Suprapubic skin (tissue), 4 donors: ENCODE measurements at regions not wholly inside any gene's neighbourhood (a gene's known extent, or its start where the extent isn't known, plus 50 kb on each side); places are given as distances from the start of the nearest gene placed in this dataset.
"Not testable (repeated sequence)": the region's sequence is repeated elsewhere in the genome, so short reads cannot be mapped to it uniquely, and the experiment has no call there.

ENCODE experiments used
- DNase-seq, 2 donors: peaks; one replicate each; pipeline ENCODE4 v3.0.0-alpha.2; 2019; ENCODE audit warnings: low spot score in 2 of 2
- H3K27ac ChIP-seq: fragments of 200-600 bp; sonication (generic); one replicate; pipeline ENCODE4 v1.5.1; 2019
- H3K27me3 ChIP-seq: fragments of 200-600 bp; sonication (generic); one replicate; pipeline ENCODE4 v1.5.1; 2019
- H3K36me3 ChIP-seq: fragments of 200-600 bp; sonication (generic); one replicate; pipeline ENCODE4 v1.5.1; 2019
- H3K4me1 ChIP-seq: fragments of 200-600 bp; sonication (generic); one replicate; pipeline ENCODE4 v1.5.1; 2019
- H3K4me3 ChIP-seq: fragments of 200-600 bp; sonication (generic); one replicate; pipeline ENCODE4 v1.5.1; 2019; ENCODE audit warnings: mild to moderate bottlenecking
- H3K9me3 ChIP-seq: fragments of 200-600 bp; sonication (generic); one replicate; pipeline ENCODE4 v1.5.1; 2019
- EP300 ChIP-seq: sonication (generic); formaldehyde crosslinking; IDR thresholded peaks from one replicate; pipeline ENCODE4 v1.6.1; 2017; ENCODE audit warnings: antibody characterized with exemption
- POLR2A ChIP-seq, 2 donors: fragments of 450-650 bp; IDR thresholded peaks; one replicate each; pipeline ENCODE4 v1.6.1; 2017; ENCODE audit warnings: antibody characterized with exemption in 2 of 2, mild to moderate bottlenecking in 2 of 2, moderate library complexity in 2 of 2
- POLR2AphosphoS5 ChIP-seq, 3 donors: sonication (generic); formaldehyde crosslinking; IDR thresholded peaks; one replicate each; pipeline ENCODE4 v1.6.1; 2017; ENCODE audit warnings: antibody characterized with exemption in 3 of 3
- WGBS: methylation state at CpG from one replicate; pipeline ENCODE4 v1.1.5; 2018; 5-methylcytosine and 5-hydroxymethylcytosine counted together
- TF ChIP-seq, protein P1 (sequence below), 2 donors: fragments of 200-600 bp in 1 of 2; fragments of 450-650 bp in 1 of 2; sonication (generic) in 1 of 2; IDR thresholded peaks; one replicate each; pipeline ENCODE4 v1.5.1; 2016 to 2019; ENCODE audit warnings: antibody characterized with exemption in 2 of 2, mild to moderate bottlenecking in 1 of 2, moderate library complexity in 1 of 2

DNA sequence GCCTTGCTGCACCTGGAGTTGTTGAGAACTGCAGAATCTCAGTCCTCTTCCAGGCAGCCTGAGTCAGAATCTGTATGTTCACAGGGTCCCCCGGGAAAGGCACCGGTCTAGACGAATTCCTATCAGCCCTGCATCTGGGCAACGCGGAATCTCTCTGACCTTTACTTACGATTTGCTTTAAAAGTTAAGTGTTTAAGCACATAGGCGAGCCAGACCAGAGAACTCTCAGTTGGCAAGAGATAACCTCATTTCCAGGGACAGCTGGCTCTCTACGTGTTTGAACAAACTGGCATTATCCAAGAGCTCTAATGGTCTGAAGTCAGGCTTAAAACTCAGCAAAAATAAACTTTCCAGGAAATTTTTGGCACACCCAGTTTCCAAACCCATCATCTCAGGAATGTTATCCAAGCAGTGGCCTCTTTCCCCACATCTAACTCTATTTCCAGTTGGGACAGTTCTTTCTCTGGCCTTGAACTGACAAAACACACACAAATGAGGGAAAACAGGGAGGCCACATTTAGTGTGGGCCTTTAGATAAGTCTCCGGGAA, 53.4 kb downstream of the HES1 start:
- DNase-seq, result no peak
- no peak overlapping the region for H3K4me3 ChIP-seq
- H3K36me3 ChIP-seq, result no peaks in the 10 kb centered on the region
- TF ChIP-seq EP300 (no peak), POLR2A (IDR thresholded peaks at IDR 0.05) (no peak), POLR2AphosphoS5 (IDR thresholded peaks at IDR 0.05) (no peak)
- TF ChIP-seq, protein P1, sequence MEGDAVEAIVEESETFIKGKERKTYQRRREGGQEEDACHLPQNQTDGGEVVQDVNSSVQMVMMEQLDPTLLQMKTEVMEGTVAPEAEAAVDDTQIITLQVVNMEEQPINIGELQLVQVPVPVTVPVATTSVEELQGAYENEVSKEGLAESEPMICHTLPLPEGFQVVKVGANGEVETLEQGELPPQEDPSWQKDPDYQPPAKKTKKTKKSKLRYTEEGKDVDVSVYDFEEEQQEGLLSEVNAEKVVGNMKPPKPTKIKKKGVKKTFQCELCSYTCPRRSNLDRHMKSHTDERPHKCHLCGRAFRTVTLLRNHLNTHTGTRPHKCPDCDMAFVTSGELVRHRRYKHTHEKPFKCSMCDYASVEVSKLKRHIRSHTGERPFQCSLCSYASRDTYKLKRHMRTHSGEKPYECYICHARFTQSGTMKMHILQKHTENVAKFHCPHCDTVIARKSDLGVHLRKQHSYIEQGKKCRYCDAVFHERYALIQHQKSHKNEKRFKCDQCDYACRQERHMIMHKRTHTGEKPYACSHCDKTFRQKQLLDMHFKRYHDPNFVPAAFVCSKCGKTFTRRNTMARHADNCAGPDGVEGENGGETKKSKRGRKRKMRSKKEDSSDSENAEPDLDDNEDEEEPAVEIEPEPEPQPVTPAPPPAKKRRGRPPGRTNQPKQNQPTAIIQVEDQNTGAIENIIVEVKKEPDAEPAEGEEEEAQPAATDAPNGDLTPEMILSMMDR (IDR thresholded peaks at IDR 0.05), result no peak
- 49% methylated on average over 9 of the region's 9 CpGs for WGBS
- no peaks in the 10 kb centered on the region for H3K27me3 ChIP-seq
- H3K27ac ChIP-seq, result no peak overlapping the region
- H3K9me3 ChIP-seq, result no peaks in the 10 kb centered on the region
- H3K4me1 ChIP-seq, result peaks cover 5% of the 10 kb centered on the region

DNA sequence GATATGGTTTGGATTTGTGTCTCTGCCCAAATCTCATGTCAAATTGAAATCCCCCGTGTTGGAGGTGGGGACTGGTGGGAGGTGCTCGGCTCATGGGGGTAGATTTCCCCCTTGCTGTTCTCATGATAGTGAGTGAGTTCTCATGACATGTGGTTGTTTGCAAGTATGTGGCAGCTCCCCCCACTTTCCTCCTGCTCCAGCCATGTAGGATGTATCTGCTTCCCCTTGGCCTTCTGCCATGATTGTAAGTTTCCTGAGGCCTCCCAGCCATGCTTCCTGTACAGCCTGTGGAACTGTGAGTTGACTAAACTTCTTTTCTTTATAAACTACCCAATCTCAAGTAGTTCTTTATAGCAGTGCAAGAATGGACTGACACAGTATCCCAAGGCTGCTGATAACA, 55.9 kb downstream of the HES1 start:
- H3K4me3 ChIP-seq, H3K4me1 ChIP-seq, H3K9me3 ChIP-seq, H3K27ac ChIP-seq, H3K36me3 ChIP-seq, DNase-seq, H3K27me3 ChIP-seq: not testable (repeated sequence)
- 79% methylated on average over 2 of the region's 2 CpGs for WGBS

DNA sequence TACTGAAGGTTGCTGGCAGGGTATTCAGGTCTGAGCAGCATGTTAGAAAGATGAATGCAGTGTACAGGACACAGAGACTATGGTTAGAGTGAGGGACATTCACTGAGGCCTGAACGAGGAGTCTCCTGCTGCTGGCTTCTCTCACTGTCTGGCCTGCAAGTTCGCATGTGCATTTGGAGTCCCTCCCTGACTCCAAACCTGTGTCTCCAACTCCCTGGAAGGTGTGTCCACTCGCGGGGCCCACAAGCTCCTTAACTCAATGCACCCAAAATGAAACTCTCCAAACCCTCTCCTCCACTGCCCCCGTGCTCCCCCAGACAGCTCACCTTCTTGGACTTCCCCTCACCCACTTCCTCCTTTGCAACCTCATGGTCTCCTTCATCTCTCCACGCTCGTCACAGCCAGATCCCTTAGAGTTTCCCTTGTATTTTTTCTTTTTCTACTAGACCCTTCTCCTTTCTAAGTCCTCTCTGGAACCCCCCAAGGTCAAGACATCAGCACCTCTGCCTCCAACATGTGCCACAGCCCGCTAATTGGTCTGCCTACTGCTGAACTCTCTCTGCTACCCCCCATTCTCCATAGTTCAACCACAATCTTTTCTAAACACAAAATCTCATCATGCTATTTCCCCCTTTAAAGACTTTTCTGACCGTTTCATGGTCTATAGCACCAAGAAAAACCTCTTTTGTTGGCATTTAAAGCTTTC, 58.3 kb downstream of the HES1 start:
- no peaks in the 10 kb centered on the region for H3K36me3 ChIP-seq
- DNase-seq, result no peak
- 79% methylated on average over 9 of the region's 9 CpGs for WGBS
- H3K27ac ChIP-seq, result no peak overlapping the region
- no peaks in the 10 kb centered on the region for H3K9me3 ChIP-seq
- no peak overlapping the region for H3K4me3 ChIP-seq
- TF ChIP-seq, protein P1 (IDR thresholded peaks at IDR 0.05), result no peak
- TF ChIP-seq POLR2A (IDR thresholded peaks at IDR 0.05) (no peak), POLR2AphosphoS5 (IDR thresholded peaks at IDR 0.05) (no peak), EP300 (no peak)
- H3K27me3 ChIP-seq, result peaks cover 6% of the 10 kb centered on the region
- peaks cover under 1% of the 10 kb centered on the region for H3K4me1 ChIP-seq

DNA sequence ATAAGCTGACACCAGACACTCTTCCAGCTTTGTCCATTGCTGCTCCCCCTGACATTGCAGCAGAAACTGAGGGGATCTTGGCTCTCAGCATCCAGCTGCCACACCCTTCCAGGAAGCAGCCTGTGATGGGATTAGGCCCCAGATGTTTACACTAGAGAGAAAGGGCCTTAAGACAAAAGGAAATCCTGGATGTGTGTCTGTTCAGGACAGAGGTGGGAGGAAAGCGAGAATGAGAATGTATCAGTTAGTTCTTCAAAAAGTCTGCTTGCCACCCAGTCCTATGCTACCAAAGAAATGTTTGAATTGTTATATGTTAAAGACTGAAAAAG, 58.8 kb downstream of the HES1 start:
- TF ChIP-seq EP300 (no peak), POLR2AphosphoS5 (IDR thresholded peaks at IDR 0.05) (no peak), POLR2A (IDR thresholded peaks at IDR 0.05) (no peak)
- TF ChIP-seq, protein P1 (IDR thresholded peaks at IDR 0.05), result no peak
- Histone ChIP-seq H3K4me1 (no peaks in the 10 kb centered on the region), H3K9me3 (no peaks in the 10 kb centered on the region), H3K36me3 (no peaks in the 10 kb centered on the region), H3K27me3 (peaks cover 6% of the 10 kb centered on the region), H3K27ac (no peak overlapping the region), H3K4me3 (no peak overlapping the region)
- DNase-seq, result no peak
- WGBS, result 91% methylated on average over 1 of the region's 1 CpG

DNA sequence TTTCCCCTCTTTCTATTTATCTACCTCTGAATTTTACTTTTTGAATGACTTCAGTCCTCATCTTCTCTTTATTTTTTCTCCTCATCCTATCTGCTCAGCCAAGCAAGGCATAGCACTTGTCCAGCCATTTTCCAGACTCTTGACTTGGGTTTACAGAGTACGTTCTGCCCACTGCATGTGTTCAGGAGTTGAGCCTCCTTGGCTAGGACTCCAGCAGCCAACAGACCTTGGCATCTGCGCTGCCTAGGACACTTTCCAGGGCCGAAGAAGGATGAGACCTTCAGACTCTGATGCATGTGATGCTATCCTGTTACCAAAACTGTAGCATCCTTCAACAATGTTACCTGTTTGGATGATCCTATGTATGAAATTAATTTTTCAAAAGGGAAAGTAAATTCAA, 59.7 kb downstream of the HES1 start:
- DNase-seq, result no peak
- no peak overlapping the region for H3K27ac ChIP-seq

More for the DNA sequence above, 59.7 kb downstream of the HES1 start:
- Histone ChIP-seq H3K4me1 (no peaks in the 10 kb centered on the region), H3K27me3 (peaks cover 6% of the 10 kb centered on the region), H3K4me3 (no peak overlapping the region), H3K9me3 (no peaks in the 10 kb centered on the region), H3K36me3 (no peaks in the 10 kb centered on the region)
- 98% methylated on average over 3 of the region's 3 CpGs for WGBS
- TF ChIP-seq, protein P1 (IDR thresholded peaks at IDR 0.05), result no peak
- no peak for TF ChIP-seq POLR2A (IDR thresholded peaks at IDR 0.05)
